ENCODE measurements at regions not wholly inside any gene's neighbourhood (a gene's known extent, or its start where the extent isn't known, plus 50 kb on each side); places are given as distances from the start of the nearest gene placed in this dataset.

- no peak for TF ChIP-seq CTCF (IDR thresholded peaks at IDR 0.05; ENCODE audit: insufficient read depth, low read depth, low read length)
- TF ChIP-seq EZH2 (IDR thresholded peaks at IDR 0.05; ENCODE audit: insufficient read depth, low read length), result no peak
Observed at GRCh38 chr5:44942524-44943001, 133.8 kb downstream of the MRPS30 start.

Measured in astrocyte (in vitro differentiated cells and primary cell).